OCI-LY1 (cell line): ENCODE measurements at regions not wholly inside any gene's neighbourhood (a gene's known extent, or its start where the extent isn't known, plus 50 kb on each side); places are given as distances from the start of the nearest gene placed in this dataset.

Experiments
- H2AFZ ChIP-seq: fragments of 200-600 bp; sonication (generic), shearing (Covaris generic); 2 replicates; pipeline ENCODE4 v1.6.0; 2014; ENCODE audit warnings: antibody characterized with exemption, mild to moderate bottlenecking, low read length
- H3F3A ChIP-seq: fragments of 200-600 bp; sonication (generic), shearing (Covaris generic); 2 replicates; pipeline ENCODE4 v1.6.0; 2014; ENCODE audit warnings: mild to moderate bottlenecking, antibody characterized with exemption, low read length, moderate library complexity; ENCODE audit not compliant: insufficient read depth
- H3K27ac ChIP-seq: fragments of 200-600 bp; sonication (generic); 2 replicates; pipeline ENCODE4 v1.5.1; 2014; ENCODE audit warnings: low read length, mixed run types, mild to moderate bottlenecking, low read depth; ENCODE audit not compliant: poor library complexity, severe bottlenecking
- H3K27me3 ChIP-seq: fragments of 200-600 bp; sonication (generic); 2 replicates; pipeline ENCODE4 v1.6.0; 2014; ENCODE audit warnings: antibody characterized with exemption, mild to moderate bottlenecking, low read length, moderate library complexity; ENCODE audit not compliant: insufficient read depth
- H3K36me3 ChIP-seq: fragments of 200-600 bp; sonication (generic); 2 replicates; pipeline ENCODE4 v1.6.1; 2014; ENCODE audit warnings: mild to moderate bottlenecking, antibody characterized with exemption, low read length, moderate library complexity, mixed read lengths; ENCODE audit not compliant: insufficient read depth
- H3K4me1 ChIP-seq: fragments of 200-600 bp; sonication (generic); 2 replicates; pipeline ENCODE4 v1.5.1; 2014; ENCODE audit warnings: mild to moderate bottlenecking, low read length, moderate library complexity; ENCODE audit not compliant: insufficient read depth, severe bottlenecking
- H3K4me2 ChIP-seq: fragments of 200-600 bp; sonication (generic), shearing (Covaris generic); 2 replicates; pipeline ENCODE4 v1.6.1; 2014; ENCODE audit warnings: low read length
- H3K4me3 ChIP-seq: fragments of 200-600 bp; sonication (generic); 2 replicates; pipeline ENCODE4 v1.5.1; 2014; ENCODE audit warnings: low read length, low read depth, mild to moderate bottlenecking, mixed read lengths; ENCODE audit not compliant: poor library complexity, severe bottlenecking
- H3K79me2 ChIP-seq: fragments of 200-600 bp; shearing (Covaris generic); 2 replicates; pipeline ENCODE4 v1.6.1; 2016; ENCODE audit warnings: mixed run types, low read length, mixed read lengths; ENCODE audit not compliant: insufficient read depth
- H3K9ac ChIP-seq: fragments of 200-600 bp; sonication (generic), shearing (Covaris generic); 2 replicates; pipeline ENCODE4 v1.6.1; 2014; ENCODE audit warnings: mild to moderate bottlenecking, low read length, mixed read lengths
- H3K9me2 ChIP-seq: fragments of 200-600 bp; sonication (generic), shearing (Covaris generic); 2 replicates; pipeline ENCODE4 v1.6.1; 2014; ENCODE audit warnings: low read depth, mild to moderate bottlenecking, low read length, mixed read lengths
- H3K9me3 ChIP-seq: fragments of 200-600 bp; shearing (Covaris generic); 2 replicates; pipeline ENCODE4 v1.6.1; 2014; ENCODE audit warnings: low read length, mixed read lengths
- H4K20me1 ChIP-seq: fragments of 200-600 bp; sonication (generic), shearing (Covaris generic); 2 replicates; pipeline ENCODE4 v1.6.0; 2016; ENCODE audit warnings: mild to moderate bottlenecking, low read length; ENCODE audit not compliant: insufficient read depth
- CTCF ChIP-seq: fragments of 200-600 bp; sonication (generic), shearing (Covaris generic); IDR thresholded peaks from 2 replicates; pipeline ENCODE4 v1.5.1; 2017; ENCODE audit warnings: mild to moderate bottlenecking, antibody characterized with exemption, low read length, moderate library complexity, mixed read lengths
- EZH2 ChIP-seq: fragments of 200-600 bp; sonication (generic), shearing (Covaris generic); IDR thresholded peaks from 2 replicates; pipeline ENCODE4 v1.8.0; 2017; ENCODE audit warnings: borderline replicate concordance, mixed run types, mild to moderate bottlenecking, antibody characterized with exemption, low read length, moderate library complexity, mixed read lengths

- Histone ChIP-seq H3K79me2 (no peaks in the 10 kb centered on the region), H3K9me2 (no peaks in the 10 kb centered on the region), H3K27ac (no peak overlapping the region), H3F3A (no peaks in the 10 kb centered on the region), H3K9me3 (no peaks in the 10 kb centered on the region), H3K4me3 (no peak overlapping the region), H2AFZ (0 out of 2 replicates have a peak overlapping the region, but pooled peaks have one; percentile 76), H3K36me3 (no peaks in the 10 kb centered on the region), H3K27me3 (no peaks in the 10 kb centered on the region), H3K4me2 (no peak overlapping the region), H3K4me1 (peaks cover 11% of the 10 kb centered on the region), H3K9ac (no peak overlapping the region), H4K20me1 (no peaks in the 10 kb centered on the region)
- no peak for TF ChIP-seq CTCF
- no peak for TF ChIP-seq EZH2
Measured at GRCh38 chr12:41719214-41719613, 425.5 kb downstream of the GXYLT1 start.

GRCh38 chr12:41715256-41715655, 429.4 kb downstream of the GXYLT1 start:
- H3K4me1 ChIP-seq = peaks cover 16% of the 10 kb centered on the region
- H3K4me2 ChIP-seq = no peak overlapping the region
- no peaks in the 10 kb centered on the region for H3K36me3 ChIP-seq
- TF ChIP-seq CTCF (no peak), EZH2 (no peak)
- no peaks in the 10 kb centered on the region for H4K20me1 ChIP-seq
- H3K79me2 ChIP-seq = no peaks in the 10 kb centered on the region
- no peak overlapping the region for H3K9ac ChIP-seq
- no peaks in the 10 kb centered on the region for H3K9me2 ChIP-seq
- H3K27ac ChIP-seq = no peak overlapping the region
- no peak overlapping the region for H2AFZ ChIP-seq
- no peaks in the 10 kb centered on the region for H3F3A ChIP-seq
- no peaks in the 10 kb centered on the region for H3K9me3 ChIP-seq
- no peaks in the 10 kb centered on the region for H3K27me3 ChIP-seq
- no peak overlapping the region for H3K4me3 ChIP-seq

GRCh38 chr12:41709463-41710285, 435.0 kb downstream of the GXYLT1 start:
- TF ChIP-seq EZH2 (no peak), CTCF (no peak)

More at GRCh38 chr12:41709463-41710285, 435.0 kb downstream of the GXYLT1 start:
- Histone ChIP-seq H3K27ac (peak overlapping the region; percentile 67), H3K9me3 (no peaks in the 10 kb centered on the region), H2AFZ (no peak overlapping the region), H3K4me3 (no peak overlapping the region), H3K36me3 (no peaks in the 10 kb centered on the region), H3K9ac (no peak overlapping the region), H3K4me1 (peaks cover 28% of the 10 kb centered on the region), H3K27me3 (no peaks in the 10 kb centered on the region), H3K4me2 (peak overlapping the region; percentile 23; the same call in 1 of the 2 replicates), H3K79me2 (no peaks in the 10 kb centered on the region), H3F3A (no peaks in the 10 kb centered on the region), H4K20me1 (no peaks in the 10 kb centered on the region), H3K9me2 (no peaks in the 10 kb centered on the region)
